ENCODE measurements at regions not wholly inside any gene's neighbourhood (a gene's known extent, or its start where the extent isn't known, plus 50 kb on each side); places are given as distances from the start of the nearest gene placed in this dataset.
"Not testable (repeated sequence)": the region's sequence is repeated elsewhere in the genome, so short reads cannot be mapped to it uniquely, and the experiment has no call there.

DNA sequence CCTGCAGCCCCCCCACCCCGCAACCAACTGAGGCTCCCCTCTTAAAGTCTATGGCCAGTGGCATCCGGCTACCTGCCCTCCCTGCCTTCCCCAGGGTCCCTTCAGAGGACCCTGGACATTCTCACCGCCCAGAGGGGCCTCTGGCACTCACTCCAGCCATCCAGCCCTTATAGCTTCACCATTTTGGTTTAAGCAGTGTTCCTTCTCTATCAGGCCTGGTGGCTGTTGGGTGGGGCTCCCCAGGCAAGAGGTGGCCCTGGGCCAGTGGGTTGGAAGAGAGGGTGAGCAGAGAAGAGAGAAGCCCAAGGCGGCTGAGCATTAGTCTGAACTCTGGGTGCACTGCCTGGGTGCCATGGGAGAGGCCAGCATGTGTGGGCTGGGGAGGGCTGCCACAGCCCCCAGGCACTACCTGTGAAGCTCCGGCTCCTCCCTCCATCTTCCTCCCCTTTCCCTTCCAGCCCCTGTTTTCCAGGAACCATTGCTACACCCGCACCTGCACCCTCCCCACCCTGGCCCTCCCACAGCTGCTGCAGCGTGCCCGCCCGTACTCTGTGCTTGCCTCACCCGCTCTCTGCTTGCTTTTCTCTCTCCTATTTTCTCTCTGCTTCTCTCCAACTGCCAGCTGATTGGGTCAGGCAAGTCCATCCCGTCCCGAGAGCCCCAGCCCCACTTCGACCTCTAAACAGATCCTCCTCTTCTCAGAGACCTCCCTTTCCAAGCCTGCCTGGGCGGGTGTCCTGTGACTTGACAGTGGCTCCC lies 168.2 kb downstream of the TBC1D2B start:
- DNase-seq: no peak

DNA sequence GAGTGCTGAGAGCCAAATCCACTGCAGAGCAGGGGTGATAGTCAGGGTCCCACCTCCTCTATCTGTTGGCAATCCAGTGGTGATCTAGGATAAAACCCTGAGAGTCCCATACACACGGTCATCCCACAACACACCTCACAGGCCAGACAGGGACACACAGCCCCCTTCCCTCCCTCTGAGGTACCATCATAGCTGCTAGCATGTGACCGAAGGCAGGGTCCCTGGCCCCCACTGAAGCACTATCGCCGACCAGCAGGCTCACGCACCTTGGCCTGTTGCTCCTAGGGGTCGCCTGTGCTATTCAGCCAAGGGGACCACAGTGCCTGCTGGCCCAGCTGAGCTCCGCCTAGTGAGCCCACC lies 168.8 kb downstream of the TBC1D2B start:
- DNase-seq: not testable (repeated sequence)

DNA sequence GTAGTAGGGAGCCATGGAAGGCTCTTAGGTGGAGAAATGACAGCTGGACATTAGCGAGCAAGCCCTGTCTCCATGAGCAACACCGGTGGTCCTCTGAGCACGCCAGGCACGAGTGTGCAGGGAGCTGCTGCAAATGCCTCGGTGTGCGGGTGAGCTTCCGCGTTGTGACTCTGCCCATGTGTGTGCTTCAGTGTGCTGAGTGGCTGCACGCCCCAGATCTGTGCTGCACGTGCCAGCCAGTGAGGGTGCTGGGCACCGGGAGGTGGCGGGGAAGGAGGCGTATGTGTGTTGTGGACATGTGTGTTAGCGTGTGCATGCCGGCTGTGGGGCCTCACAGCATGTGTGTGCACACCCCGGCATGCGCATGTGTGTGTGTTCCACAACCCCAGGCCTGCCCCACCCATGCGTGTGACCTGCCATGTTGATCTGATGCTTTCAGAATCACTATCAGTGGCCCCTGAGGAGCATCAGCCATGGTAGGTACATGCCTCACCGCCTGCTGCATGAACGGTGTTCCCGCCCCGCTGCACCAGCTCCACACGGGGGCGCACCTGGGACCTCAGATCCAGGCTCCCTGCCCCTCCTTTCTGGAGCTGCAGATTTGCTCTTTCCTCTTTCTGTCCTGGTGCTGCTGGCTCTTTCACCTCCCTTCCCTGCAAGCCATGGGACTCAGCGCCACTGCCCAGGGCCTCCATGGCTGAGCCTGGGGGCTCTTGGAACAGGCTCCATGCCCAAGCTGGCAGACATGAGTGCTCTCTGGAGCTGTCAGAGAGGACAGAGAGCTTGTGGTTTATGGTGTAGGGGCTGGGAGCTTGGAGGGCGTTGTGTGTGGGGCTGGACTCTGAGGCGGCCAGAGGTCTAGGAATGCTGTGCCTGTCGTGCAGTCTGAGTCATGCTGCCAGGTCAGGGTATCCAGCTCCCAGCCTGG lies 169.4 kb downstream of the TBC1D2B start:
- no peak for DNase-seq

DNA sequence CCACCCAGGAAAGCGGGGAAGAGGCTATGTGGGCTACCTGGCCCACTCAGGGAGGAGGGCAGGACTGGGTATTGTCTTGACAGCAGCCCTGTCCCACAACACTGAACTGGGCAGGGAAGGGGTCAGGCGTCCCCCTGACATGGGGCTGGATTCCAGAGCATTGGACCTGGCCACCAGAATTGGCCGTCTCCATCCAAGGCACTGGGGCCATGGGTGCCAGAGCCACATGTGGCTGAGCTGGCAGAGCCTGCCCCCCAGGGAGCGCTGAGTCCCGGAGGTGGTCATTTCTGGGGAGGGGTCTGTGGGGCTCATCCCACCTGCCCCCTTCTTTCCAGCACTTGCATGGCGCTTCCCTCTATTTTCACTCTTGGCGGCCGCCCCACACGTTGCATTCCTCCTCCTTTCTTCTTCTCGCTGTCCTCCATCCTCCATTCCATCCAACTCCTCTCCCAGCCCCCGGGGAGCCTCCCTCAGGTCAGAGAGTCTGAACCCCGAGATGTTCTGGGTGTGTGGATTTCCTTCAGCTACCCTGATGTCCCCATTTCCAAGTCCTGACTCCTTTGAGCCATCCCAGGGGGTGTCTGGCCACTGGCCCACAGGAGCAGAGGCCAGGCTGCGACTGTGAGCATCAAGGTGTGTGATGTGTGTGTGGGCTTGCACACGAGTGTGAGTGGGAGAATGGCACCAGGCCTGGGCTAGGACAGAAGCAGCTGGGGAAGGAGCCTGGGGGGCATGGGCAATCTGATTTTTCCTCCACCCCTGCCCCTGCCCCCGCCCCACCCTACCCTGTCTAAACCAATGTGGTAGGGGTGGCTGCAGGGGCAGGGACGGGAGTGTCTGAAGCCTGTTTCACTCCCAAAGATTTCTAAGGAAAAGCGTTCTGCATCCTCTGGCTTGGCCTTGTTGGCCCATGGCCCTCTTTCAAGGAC lies 171.2 kb downstream of the TBC1D2B start:
- not testable (repeated sequence) for DNase-seq

DNA sequence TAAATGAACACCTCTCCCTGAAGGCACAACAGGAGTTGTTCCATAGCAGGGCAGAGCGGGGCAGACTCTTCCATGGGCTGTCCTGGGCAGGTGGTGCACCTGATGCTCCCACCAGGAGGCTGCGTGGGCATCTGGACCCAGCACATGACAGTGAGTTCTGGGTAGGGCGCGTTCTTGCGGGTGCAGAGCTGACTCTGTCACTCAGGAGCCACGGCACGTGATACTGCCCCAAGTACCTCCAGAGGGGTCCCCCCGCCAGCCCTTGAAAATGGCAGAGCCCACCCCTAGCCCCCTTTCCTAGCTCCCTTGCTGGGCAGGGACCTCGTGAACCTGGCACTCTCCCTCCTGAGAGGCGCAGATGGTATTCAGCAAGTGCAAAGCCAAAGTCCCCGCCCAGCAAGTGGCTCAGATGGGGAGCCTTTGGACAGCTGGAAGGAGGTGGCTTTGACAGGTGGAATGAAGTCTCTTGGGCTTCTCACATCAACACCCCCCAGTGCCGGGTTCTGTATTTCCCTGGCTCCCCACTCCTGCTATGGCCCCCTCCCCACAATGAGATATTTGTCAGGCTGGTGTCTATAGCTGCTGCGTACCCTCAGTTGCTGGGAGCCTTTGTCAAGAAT lies 172.1 kb downstream of the TBC1D2B start:
- DNase-seq: no peak

DNA sequence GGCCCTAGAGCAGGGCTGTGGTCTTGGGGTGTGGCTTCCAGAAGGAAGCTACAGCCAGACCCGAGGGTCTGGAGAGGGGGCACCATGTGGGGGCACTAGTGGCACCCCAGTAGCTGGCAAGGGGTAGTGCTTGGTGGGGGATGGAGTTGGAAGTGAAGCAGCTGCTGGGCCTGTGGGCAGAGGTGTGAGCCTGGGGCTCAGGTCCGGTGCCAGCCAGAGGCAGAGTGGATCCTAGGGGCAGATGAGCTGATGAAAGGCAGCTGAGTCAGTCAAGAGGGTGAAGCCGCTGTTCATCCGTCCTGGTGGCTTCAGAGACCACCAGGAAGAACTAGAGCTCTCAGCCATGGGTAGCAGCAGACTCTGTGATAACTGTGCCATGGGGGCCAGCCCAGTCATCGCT lies 172.6 kb downstream of the TBC1D2B start:
- no peak for DNase-seq

DNA sequence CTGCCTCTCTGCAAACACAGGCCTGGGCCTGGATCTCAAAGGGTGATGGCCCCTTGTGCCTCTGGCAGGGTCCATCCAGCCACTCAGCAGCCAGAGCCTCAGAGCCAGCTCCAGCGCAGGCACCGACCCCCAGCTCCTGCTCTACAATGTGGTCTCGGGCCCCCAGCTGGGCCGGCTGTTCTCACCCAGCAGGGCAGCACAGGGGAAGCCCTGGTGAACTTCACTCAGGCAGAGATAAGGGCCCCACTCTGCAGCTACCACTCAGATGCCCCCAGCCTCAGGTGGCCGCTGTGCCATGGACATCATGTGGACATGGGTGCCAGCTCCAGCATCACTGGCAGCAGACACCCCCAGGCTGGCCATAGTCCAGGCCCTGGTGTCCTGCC lies 173.1 kb downstream of the TBC1D2B start:
- DNase-seq: no peak

DNA sequence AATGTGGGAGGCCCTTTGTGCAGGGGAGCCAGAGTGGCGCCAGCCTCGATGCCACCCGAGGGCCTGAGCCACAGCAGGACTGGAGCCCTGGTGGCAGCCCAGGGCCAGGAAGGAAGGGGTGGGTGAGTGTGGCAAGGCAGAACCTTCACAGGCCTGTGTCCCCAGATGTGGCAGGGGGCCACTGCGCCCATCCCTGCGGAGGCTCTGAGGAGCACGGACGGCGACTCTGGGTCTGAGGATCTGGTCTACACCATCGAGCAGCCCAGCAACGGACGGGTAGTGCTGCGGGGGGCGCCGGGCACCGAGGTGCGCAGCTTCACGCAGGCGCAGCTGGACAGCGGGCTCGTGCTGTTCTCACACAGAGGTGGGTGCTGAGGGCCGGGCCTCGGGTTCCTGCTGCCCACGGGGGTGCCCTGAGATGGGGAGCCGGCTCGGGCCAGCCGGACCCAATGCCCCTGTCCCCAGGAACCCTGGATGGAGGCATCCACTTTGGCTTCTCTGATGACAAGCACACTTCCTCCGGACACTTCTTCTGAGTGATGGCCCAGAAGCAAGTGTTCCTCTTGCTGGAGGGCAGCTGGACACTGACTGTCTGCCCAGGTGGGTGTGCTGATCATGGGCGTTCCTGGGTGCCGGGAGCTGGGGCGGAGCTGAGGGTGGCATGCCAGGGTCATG lies 173.6 kb downstream of the TBC1D2B start:
- DNase-seq: not testable (repeated sequence)

DNA sequence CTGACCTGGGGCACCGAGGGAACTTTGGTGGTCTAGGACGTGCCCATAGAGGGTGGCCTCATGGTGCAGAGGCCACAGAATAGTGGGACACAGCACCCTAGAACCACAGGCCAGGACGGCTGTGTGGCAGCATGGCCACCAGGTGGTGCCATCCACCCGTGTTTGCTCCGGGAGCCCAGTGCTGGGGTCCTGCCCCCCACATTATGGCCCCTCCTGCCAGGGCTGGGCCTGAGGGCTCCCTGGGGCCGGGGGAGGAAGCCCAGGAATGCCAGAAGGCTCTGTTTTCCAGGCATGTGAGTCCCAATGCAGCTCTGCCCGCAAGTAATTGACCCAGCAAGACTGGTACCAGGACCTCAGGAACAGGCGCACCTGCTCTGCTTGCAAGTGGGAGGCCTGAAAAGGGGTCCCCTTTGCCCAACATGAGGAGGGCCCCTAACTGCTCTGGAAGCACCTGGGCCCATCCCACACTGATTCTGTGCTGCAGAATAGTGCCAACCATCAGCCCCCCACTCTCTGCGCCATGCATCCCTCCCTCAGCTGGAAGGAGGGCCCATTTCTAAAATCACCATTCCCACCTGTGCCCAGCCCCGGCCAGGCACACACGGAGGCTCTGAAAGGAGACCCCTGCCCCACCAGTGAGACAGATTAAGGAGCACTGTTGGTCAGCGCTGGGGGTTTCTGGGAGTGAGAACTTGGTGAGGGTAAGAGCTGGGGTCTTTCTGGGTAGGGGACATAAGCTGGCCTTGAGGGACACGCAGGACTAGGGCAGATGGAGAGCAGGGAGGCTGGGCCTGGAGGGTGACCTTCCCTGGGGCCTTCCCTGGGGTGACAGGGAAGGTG lies 174.4 kb downstream of the TBC1D2B start:
- not testable (repeated sequence) for DNase-seq

DNA sequence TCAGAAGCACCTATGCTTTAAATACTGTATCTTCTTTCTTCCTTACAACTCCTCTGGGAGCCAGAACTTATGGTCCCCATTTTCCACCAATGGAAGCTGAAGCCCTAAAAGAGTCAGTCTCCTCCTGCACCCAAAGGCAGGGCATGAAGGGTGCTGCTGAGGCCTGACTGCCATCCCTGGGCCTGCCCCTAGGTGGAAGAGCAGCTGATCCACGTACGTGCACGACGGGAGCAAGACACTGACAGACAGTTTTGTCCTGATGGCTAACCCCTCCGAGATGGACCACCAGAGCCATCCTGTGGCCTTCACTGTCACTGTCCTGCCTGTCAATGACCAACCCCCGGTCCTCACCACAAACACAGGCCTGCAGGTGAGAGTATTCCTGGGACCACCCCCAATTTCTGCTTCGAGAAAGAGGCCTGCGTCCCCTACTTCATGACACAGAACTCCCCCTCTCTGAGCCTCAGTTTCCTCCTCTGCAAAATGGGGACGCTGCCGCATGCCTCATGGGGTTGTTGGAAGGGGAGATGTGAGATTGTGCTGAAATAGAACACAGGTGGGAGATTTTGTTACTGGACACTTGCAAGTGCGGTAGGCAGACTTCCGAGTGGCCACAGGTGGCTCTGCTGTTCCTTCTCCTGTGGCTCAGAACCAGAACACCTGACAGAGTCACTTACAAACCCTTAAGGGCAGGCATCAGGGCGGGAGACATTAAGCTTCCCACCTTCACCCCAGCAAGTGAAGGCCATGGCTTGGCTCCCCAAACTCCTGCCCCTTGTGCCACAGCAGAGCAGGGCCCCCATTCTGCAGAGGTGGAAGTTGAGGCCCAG lies 175.4 kb downstream of the TBC1D2B start:
- DNase-seq: no peak

DNA sequence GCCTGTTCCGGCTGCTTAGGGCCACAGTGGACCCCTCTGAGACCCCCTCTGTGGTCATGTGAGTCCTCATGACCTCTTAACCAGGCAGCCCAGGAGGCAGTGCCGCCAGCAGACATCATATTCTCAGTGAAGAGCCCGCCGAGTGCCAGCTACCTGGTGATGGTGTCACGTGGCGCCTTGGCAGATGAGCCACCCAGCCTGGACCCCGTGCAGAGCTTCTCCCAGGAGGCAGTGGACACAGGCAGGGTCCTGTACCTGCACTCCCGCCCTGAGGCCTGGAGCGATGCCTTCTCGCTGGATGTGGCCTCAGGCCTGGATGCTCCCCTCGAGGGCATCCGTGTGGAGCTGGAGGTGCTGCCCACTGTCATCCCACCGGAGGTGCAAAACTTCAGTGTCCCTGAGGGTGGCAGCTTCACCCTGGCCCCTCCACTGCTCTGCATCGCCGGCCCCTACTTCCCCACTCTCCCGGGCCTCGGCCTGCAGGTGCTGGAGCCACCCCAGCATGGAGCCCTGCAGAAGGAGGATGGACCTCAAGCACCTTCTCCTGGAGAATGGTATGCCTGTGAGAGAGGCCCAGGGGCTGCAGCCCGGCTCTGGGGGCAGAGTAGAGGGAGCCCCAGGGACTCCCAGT lies 176.1 kb downstream of the TBC1D2B start:
- no peak for DNase-seq

DNA sequence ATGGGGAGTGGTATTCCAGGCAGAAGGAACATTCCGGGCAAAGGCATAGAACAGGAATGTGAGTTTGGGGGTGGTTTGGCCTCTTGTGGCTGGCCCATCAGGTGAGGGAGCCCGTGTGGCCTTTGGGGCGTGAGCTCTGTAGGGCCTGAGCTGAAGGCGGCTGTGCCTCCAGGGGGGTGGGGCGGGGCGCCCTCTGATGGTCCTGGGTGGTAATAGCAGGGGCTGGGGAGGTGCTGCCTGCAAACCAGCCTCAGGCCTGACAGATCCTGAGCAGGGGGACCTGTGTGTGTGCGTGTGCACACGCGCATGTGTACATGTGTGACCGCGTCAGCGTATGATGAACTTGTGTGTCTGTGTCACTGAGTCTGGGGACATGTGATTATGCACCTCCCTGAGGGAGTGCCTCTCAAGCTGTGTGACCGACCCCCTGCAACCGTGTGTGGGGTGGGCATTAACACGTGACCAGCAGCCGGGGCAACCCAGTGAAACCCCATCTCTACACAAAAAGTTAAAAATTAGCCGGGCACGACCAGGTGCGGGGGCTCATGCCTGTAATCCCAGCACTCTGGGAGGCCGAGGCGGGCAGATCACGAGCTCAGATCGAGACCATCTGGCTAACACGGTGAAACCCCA lies 177.1 kb downstream of the TBC1D2B start:
- DNase-seq: not testable (repeated sequence)

DNA sequence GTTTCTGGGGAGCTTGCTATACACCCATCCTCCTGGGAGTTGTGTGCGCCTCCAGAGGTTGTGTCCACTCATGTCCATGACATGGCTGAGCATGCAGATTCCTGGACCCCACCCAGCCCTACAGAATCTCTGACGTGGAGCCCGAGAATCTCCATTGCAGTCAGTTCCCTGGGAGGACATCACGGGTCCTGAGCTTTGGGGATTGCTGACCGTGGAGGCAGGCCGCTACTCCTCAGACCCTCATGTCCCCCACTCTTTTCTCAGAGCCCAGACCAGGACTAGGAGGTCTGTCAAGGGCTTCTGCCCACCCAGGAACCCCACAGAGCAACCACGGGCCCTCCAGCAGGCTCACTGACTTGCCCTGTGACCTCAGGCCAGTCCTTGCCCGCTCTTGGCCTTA lies 177.7 kb downstream of the TBC1D2B start:
- DNase-seq: not testable (repeated sequence)

DNA sequence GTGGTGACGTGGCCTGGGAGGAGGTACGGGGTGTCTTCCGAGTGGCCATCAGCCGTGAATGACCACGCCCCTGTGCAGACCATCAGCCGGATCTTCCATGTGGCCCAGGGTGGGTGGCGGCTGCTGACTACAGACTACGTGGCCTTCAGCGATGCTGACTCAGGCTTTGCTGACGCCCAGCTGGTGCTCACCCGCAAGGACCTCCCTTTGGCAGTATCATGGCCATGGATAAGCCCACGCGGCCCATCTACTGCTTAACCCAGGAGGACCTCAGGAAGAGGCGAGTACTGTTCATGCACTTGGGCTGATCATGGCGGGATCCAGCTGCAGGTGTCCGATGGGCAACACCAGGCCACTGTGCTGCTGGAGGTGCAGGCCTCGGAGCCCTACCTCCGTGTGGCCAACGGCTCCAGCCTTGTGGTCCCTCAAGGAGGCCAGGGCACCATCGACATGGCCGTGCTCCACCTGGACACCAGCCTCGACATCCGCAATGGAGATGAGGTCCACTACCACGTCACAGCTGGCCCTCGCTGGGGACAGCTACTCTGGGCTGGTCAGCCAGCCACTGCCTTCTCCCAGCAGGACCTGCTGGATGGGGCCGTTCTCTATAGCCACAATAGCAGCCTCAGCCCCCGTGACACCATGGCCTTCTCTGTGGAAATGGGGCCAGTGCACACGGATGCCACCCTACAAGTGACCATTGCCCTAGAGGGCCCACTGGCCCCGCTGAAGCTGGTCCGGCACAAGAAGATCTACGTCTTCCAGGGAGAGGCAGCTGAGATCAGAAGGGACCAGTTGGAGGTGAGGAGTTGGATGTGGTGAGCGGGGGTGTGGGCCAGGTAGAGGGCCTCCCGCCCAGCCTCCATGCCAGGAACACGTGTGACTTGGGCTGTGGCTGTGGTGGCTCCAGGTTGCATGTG lies 178.4 kb downstream of the TBC1D2B start:
- no peak for DNase-seq

DNA sequence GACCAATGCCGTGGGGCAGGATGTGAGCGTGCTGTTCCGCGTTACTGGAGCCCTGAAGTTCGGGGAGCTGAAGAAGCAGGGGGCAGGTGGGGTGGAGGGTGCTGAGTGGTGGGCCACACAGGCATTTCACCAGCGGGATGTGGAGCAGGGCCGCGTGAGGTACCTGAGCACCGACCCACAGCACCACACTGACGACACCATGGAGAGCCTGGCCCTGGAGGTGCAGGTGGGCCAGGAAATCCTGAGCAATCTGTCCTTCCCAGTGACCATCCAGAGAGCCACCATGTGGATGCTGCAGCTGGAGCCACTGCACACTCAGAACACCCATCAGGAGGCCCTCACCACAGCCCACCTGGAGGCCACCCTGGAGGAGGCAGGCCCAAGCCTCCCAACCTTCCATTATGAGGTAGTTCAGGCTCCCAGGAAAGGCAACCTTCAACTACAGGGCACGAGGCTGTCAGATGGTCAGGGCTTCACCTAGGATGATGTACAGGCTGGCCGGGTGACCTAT lies 179.6 kb downstream of the TBC1D2B start:
- no peak for DNase-seq

DNA sequence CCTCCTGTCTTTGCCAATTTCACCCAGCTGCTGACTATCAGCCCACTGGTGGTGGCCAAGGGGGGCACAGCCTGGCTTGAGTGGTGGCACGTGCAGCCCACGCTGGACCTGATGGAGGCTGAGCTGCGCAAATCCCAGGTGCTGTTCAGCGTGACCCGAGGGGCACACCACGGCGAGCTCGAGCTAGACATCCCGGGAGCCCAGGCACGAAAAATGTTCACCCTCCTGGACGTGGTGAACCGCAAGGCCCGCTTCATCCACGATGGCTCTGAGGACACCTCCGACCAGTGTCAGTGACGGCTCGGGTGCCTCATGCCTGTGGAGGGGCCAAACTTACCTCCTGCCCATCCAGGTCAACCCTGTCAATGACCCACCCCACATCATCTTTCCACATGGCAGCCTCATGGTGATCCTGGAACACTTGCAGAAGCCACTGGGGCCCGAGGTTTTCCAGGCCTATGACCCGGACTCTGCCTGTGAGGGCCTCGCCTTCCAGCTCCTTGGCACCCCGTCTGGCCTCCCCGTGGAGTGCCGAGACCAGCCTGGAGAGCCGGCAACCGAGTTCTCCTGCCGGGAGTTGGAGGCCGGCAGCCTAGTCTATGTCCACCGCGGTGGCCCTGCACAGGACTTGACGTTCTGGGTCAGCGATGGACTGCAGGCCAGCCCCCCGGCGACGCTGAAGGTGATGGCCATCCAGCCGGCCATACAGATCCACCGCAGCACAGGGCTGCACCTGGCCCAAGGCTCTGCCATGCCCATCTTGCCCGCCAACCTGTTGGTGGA lies 180.2 kb downstream of the TBC1D2B start:
- DNase-seq: not testable (repeated sequence)
